Endothelial cell (in vitro differentiated cells): ENCODE measurements at regions not wholly inside any gene's neighbourhood (a gene's known extent, or its start where the extent isn't known, plus 50 kb on each side); places are given as distances from the start of the nearest gene placed in this dataset.
A peak's percentile ranks its signal among the peaks of the same experiment; 100 is the strongest.

Source experiments
- DNase-seq: peaks from one replicate; pipeline ENCODE4 v3.0.0; 2021; ENCODE audit warnings: low spot score
- H3K27ac Mint-ChIP-seq: one replicate; pipeline ENCODE4 v1.8.0; 2021; ENCODE audit warnings: mixed read lengths, inconsistent platforms; ENCODE audit not compliant: unreplicated experiment
- H3K27me3 Mint-ChIP-seq: one replicate; pipeline ENCODE4 v1.8.0; 2021; ENCODE audit warnings: mild to moderate bottlenecking, moderate library complexity, mixed read lengths, inconsistent platforms; ENCODE audit not compliant: unreplicated experiment
- H3K36me3 Mint-ChIP-seq: one replicate; pipeline ENCODE4 v1.8.0; 2021; ENCODE audit warnings: mild to moderate bottlenecking, low read depth, mixed read lengths, inconsistent platforms; ENCODE audit not compliant: unreplicated experiment
- H3K4me1 Mint-ChIP-seq: one replicate; pipeline ENCODE4 v1.8.0; 2021; ENCODE audit warnings: mild to moderate bottlenecking, mixed read lengths, inconsistent platforms; ENCODE audit not compliant: unreplicated experiment
- H3K4me3 Mint-ChIP-seq: one replicate; pipeline ENCODE4 v1.8.0; 2021; ENCODE audit warnings: mild to moderate bottlenecking, mixed read lengths, inconsistent platforms; ENCODE audit not compliant: unreplicated experiment
- H3K9me3 Mint-ChIP-seq: one replicate; pipeline ENCODE4 v1.8.0; 2021; ENCODE audit warnings: mixed read lengths, inconsistent platforms; ENCODE audit not compliant: unreplicated experiment
- TF ChIP-seq, protein P1 (sequence below): fragments of 200-600 bp; sonication (generic); IDR thresholded peaks from one replicate; pipeline ENCODE4 v1.5.0; 2021; ENCODE audit warnings: antibody characterized with exemption; ENCODE audit not compliant: unreplicated experiment

DNA sequence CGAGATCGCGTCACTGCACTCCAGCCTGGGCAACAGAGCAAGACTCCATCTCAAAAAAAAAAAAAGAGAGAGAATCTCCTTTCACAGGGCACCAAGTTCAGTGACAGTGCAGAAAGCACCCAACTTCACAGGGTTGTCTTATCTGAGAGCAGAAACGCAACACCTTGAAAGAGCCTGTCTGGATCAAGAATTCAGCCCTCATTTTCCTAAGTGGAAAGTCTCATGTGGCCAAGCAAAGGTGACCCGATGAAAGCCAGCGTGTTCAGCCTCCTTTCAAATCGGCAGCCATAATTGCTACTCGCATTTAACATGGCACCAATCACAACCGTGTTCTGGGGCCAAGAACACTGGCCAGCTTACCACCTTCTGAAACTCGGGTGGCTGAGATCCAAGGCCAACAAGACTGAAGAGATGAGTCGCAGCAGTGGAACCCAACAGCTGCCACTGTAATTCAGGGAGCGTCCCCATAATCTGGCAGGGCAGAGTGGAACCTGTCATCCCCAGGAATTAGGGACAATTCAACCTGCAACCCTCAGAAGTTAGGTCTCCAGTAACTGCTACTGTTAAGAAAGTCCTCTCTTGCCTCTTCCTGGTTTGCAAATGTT, 536.7 kb upstream of the JARID2 start:
- H3K27ac Mint-ChIP-seq, result no peak overlapping the region
- peaks cover 5% of the 10 kb centered on the region for H3K4me1 Mint-ChIP-seq
- no peaks in the 10 kb centered on the region for H3K36me3 Mint-ChIP-seq
- DNase-seq, result no peak
- no peak overlapping the region for H3K4me3 Mint-ChIP-seq
- H3K27me3 Mint-ChIP-seq, result no peaks in the 10 kb centered on the region
- no peaks in the 10 kb centered on the region for H3K9me3 Mint-ChIP-seq
- TF ChIP-seq, protein P1, sequence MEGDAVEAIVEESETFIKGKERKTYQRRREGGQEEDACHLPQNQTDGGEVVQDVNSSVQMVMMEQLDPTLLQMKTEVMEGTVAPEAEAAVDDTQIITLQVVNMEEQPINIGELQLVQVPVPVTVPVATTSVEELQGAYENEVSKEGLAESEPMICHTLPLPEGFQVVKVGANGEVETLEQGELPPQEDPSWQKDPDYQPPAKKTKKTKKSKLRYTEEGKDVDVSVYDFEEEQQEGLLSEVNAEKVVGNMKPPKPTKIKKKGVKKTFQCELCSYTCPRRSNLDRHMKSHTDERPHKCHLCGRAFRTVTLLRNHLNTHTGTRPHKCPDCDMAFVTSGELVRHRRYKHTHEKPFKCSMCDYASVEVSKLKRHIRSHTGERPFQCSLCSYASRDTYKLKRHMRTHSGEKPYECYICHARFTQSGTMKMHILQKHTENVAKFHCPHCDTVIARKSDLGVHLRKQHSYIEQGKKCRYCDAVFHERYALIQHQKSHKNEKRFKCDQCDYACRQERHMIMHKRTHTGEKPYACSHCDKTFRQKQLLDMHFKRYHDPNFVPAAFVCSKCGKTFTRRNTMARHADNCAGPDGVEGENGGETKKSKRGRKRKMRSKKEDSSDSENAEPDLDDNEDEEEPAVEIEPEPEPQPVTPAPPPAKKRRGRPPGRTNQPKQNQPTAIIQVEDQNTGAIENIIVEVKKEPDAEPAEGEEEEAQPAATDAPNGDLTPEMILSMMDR, result no peak

DNA sequence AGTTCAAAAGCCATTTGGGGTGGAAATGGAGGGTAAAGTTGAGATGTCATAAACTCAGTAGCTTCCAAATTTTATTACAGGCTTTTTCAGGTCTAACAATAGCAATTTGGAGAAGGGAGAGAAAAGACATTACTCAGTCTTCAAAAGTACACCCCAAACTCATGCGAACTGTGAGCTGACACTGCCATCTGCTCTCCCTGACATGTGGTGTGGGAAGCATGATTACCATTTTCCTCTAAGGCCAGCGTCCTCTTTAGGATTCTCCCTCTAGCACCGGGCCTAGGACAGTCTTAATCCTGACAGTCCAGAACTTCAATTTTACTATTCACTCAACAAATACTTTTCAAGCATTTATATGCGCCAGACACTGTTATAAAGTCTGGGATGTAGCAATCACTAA, 536.0 kb upstream of the JARID2 start:
- H3K4me1 Mint-ChIP-seq, result peaks cover 5% of the 10 kb centered on the region
- H3K27me3 Mint-ChIP-seq, result no peaks in the 10 kb centered on the region
- TF ChIP-seq, protein P1, result no peak
- no peaks in the 10 kb centered on the region for H3K9me3 Mint-ChIP-seq
- H3K36me3 Mint-ChIP-seq, result no peaks in the 10 kb centered on the region
- no peak overlapping the region for H3K27ac Mint-ChIP-seq
- H3K4me3 Mint-ChIP-seq, result no peak overlapping the region
- no peak for DNase-seq

- Mint-ChIP-seq H3K27me3 (no peaks in the 10 kb centered on the region), H3K4me3 (no peak overlapping the region), H3K36me3 (no peaks in the 10 kb centered on the region), H3K4me1 (peaks cover 5% of the 10 kb centered on the region), H3K9me3 (no peaks in the 10 kb centered on the region), H3K27ac (no peak overlapping the region)
- DNase-seq, result no peak
- TF ChIP-seq, protein P1, result no peak
Observed at GRCh38 chr6:14710421-14710820, 535.4 kb upstream of the JARID2 start.

- TF ChIP-seq, protein P1, result no peak
- no peaks in the 10 kb centered on the region for H3K36me3 Mint-ChIP-seq
- peaks cover 5% of the 10 kb centered on the region for H3K4me1 Mint-ChIP-seq
- peak; percentile 41 for DNase-seq
- H3K27me3 Mint-ChIP-seq, result no peaks in the 10 kb centered on the region
- H3K9me3 Mint-ChIP-seq, result no peaks in the 10 kb centered on the region
- no peak overlapping the region for H3K4me3 Mint-ChIP-seq
- no peak overlapping the region for H3K27ac Mint-ChIP-seq
Observed at GRCh38 chr6:14711056-14711703, 534.7 kb upstream of the JARID2 start.

DNA sequence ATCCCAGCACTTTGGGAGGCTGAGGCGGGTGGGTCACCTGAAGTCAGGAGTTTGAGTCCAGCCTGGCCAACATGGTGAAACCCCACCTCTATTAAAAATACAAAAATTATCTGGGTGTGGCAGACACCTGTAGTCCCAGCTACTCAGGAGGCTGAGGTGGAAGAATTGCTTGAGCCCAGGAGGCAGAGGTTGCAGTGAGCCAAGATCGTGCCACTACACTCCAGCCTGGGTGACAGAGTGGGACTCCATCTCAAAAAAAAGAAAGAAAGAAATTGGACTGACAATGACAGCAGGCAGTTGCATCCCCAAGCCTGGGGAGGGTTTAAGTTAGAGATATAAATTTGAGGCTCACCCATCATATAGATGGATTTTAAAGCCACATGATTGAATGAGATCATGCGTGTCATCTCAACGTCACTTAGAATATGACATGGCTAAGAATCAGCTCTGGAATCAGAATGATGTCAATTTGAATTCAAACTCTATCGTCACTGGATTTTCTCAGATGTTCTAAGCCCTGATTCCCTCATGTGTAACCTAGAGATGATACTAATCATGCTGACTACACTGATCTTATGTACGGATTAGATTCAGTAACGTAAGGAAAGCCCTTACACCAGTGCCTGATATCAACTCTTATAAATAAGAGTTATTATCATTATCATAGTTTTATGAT, 534.0 kb upstream of the JARID2 start:
- DNase-seq, result no peak
- Mint-ChIP-seq H3K27ac (no peak overlapping the region), H3K36me3 (no peaks in the 10 kb centered on the region), H3K4me1 (peaks cover 6% of the 10 kb centered on the region), H3K9me3 (no peaks in the 10 kb centered on the region), H3K27me3 (no peaks in the 10 kb centered on the region), H3K4me3 (no peak overlapping the region)
- TF ChIP-seq, protein P1, result no peak
